AG09309 (cell line): ENCODE measurements at regions not wholly inside any gene's neighbourhood (a gene's known extent, or its start where the extent isn't known, plus 50 kb on each side); places are given as distances from the start of the nearest gene placed in this dataset.

Experiments used
- DNase-seq: peaks from one replicate; pipeline ENCODE4 v3.0.0-alpha.2; 2010; ENCODE audit warnings: low read depth
- H3K4me3 ChIP-seq: 2 replicates; pipeline ENCODE4 v1.5.1; 2011; ENCODE audit warnings: mild to moderate bottlenecking, low read depth, low read length, moderate library complexity; ENCODE audit not compliant: control insufficient read depth
- CTCF ChIP-seq: IDR thresholded peaks from 2 replicates; pipeline ENCODE4 v1.5.1; 2011; ENCODE audit warnings: mild to moderate bottlenecking, low read depth, low read length, inconsistent platforms; ENCODE audit not compliant: insufficient read depth, control insufficient read depth; ENCODE audit errors: missing control alignments

GRCh38 chr16:73601911-73602310 lies 554.0 kb upstream of the ZFHX3 start:
- H3K4me3 ChIP-seq, result no peak overlapping the region
- no peak for TF ChIP-seq CTCF
- no peak for DNase-seq

GRCh38 chr16:73599870-73600269 lies 551.9 kb upstream of the ZFHX3 start:
- no peak for TF ChIP-seq CTCF
- DNase-seq, result no peak
- no peak overlapping the region for H3K4me3 ChIP-seq

- DNase-seq, result no peak
- H3K4me3 ChIP-seq, result no peak overlapping the region
- TF ChIP-seq CTCF, result no peak
These were observed 551.4 kb upstream of the ZFHX3 start for GRCh38 chr16:73599351-73599750.

- no peak for TF ChIP-seq CTCF
- no peak overlapping the region for H3K4me3 ChIP-seq
- no peak for DNase-seq
These were observed 536.2 kb upstream of the ZFHX3 start for GRCh38 chr16:73584157-73584556.

- no peak for DNase-seq
- TF ChIP-seq CTCF, result no peak
- no peak overlapping the region for H3K4me3 ChIP-seq
These were observed 524.4 kb upstream of the ZFHX3 start for GRCh38 chr16:73572135-73572828.

GRCh38 chr16:73569266-73569980 lies 521.5 kb upstream of the ZFHX3 start:
- H3K4me3 ChIP-seq, result no peak overlapping the region
- TF ChIP-seq CTCF, result no peak
- no peak for DNase-seq

GRCh38 chr16:73568769-73569168 lies 520.8 kb upstream of the ZFHX3 start:
- DNase-seq, result no peak
- no peak for TF ChIP-seq CTCF
- H3K4me3 ChIP-seq, result no peak overlapping the region
